Neural cell (in vitro differentiated cells): ENCODE measurements at regions not wholly inside any gene's neighbourhood (a gene's known extent, or its start where the extent isn't known, plus 50 kb on each side); places are given as distances from the start of the nearest gene placed in this dataset.

ENCODE experiments used
- MXI1 ChIP-seq: fragments of 450-650 bp; conservative IDR thresholded peaks from 2 replicates; pipeline ENCODE4 v1.6.1; 2014; ENCODE audit warnings: antibody characterized with exemption, mild to moderate bottlenecking; ENCODE audit not compliant: poor library complexity, severe bottlenecking
- TF ChIP-seq, protein P1 (sequence below): fragments of 450-650 bp; IDR thresholded peaks from 2 replicates; pipeline ENCODE4 v1.5.1; 2014; ENCODE audit warnings: antibody characterized with exemption, mild to moderate bottlenecking, moderate library complexity; ENCODE audit not compliant: poor library complexity, severe bottlenecking
- TF ChIP-seq, protein P2 (sequence below): IDR thresholded peaks from 2 replicates; pipeline ENCODE4 v1.6.1; 2012; ENCODE audit warnings: borderline replicate concordance

GRCh38 chr5:158431369-158432029 lies 572.6 kb upstream of the CLINT1 start:
- TF ChIP-seq, protein P1, sequence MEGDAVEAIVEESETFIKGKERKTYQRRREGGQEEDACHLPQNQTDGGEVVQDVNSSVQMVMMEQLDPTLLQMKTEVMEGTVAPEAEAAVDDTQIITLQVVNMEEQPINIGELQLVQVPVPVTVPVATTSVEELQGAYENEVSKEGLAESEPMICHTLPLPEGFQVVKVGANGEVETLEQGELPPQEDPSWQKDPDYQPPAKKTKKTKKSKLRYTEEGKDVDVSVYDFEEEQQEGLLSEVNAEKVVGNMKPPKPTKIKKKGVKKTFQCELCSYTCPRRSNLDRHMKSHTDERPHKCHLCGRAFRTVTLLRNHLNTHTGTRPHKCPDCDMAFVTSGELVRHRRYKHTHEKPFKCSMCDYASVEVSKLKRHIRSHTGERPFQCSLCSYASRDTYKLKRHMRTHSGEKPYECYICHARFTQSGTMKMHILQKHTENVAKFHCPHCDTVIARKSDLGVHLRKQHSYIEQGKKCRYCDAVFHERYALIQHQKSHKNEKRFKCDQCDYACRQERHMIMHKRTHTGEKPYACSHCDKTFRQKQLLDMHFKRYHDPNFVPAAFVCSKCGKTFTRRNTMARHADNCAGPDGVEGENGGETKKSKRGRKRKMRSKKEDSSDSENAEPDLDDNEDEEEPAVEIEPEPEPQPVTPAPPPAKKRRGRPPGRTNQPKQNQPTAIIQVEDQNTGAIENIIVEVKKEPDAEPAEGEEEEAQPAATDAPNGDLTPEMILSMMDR: no peak
- TF ChIP-seq, protein P2, sequence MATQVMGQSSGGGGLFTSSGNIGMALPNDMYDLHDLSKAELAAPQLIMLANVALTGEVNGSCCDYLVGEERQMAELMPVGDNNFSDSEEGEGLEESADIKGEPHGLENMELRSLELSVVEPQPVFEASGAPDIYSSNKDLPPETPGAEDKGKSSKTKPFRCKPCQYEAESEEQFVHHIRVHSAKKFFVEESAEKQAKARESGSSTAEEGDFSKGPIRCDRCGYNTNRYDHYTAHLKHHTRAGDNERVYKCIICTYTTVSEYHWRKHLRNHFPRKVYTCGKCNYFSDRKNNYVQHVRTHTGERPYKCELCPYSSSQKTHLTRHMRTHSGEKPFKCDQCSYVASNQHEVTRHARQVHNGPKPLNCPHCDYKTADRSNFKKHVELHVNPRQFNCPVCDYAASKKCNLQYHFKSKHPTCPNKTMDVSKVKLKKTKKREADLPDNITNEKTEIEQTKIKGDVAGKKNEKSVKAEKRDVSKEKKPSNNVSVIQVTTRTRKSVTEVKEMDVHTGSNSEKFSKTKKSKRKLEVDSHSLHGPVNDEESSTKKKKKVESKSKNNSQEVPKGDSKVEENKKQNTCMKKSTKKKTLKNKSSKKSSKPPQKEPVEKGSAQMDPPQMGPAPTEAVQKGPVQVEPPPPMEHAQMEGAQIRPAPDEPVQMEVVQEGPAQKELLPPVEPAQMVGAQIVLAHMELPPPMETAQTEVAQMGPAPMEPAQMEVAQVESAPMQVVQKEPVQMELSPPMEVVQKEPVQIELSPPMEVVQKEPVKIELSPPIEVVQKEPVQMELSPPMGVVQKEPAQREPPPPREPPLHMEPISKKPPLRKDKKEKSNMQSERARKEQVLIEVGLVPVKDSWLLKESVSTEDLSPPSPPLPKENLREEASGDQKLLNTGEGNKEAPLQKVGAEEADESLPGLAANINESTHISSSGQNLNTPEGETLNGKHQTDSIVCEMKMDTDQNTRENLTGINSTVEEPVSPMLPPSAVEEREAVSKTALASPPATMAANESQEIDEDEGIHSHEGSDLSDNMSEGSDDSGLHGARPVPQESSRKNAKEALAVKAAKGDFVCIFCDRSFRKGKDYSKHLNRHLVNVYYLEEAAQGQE: no peak
- no peak for TF ChIP-seq MXI1
